ENCODE measurements at regions not wholly inside any gene's neighbourhood (a gene's known extent, or its start where the extent isn't known, plus 50 kb on each side); places are given as distances from the start of the nearest gene placed in this dataset.

- H3K36me3 ChIP-seq (ENCODE audit: control insufficient read depth in 1 of 2, insufficient read depth in 2 of 2, low read length in 2 of 2) = no peaks in the 10 kb centered on the region
- DNase-seq (ENCODE audit: low read depth, low spot score) (no peak), ATAC-seq (no peak)
- no TSS peak for BruUV-seq (replicated peaks)
- RAD21 ChIA-PET (ENCODE audit: low non-redundant PET in 1 of 2, low total read pairs in 2 of 2, uncharacterized antibody in 2 of 2, unreplicated experiment in 2 of 2) = no interaction called here
- intact Hi-C loops (cut with micrococcal nuclease) = no loop called here
- H3K9ac ChIP-seq (ENCODE audit: low read length) = no peak overlapping the region
- no peaks in the 10 kb centered on the region for H3K9me3 ChIP-seq (ENCODE audit: control insufficient read depth in 1 of 2, insufficient read depth in 1 of 2, low read depth in 1 of 2, low read length in 2 of 2)
- POLR2A ChIA-PET = no interaction called here
- no peaks in the 10 kb centered on the region for H3K79me2 ChIP-seq (ENCODE audit: insufficient read depth, low read length)
- no peaks in the 10 kb centered on the region for H4K20me1 ChIP-seq (ENCODE audit: insufficient read depth)
- no peaks in the 10 kb centered on the region for H3K9me2 ChIP-seq (ENCODE audit: insufficient read depth)
- no peak overlapping the region for H2AFZ ChIP-seq (ENCODE audit: low read depth, low read length, poor library complexity, severe bottlenecking)
- no peak overlapping the region for H3K27ac ChIP-seq (ENCODE audit: low read depth, low read length)
- H3K4me2 ChIP-seq (ENCODE audit: low read length) = no peak overlapping the region
- CTCF ChIA-PET = no interaction called here
- H3K4me3 ChIP-seq (replicated peaks in 1 of 2; ENCODE audit: low read depth in 1 of 2, low read length in 2 of 2) = no peak overlapping the region
- no peak for TF ChIP-seq ZNF274 (IDR thresholded peaks at IDR 0.05; ENCODE audit: low read depth, low read length)
- TF ChIP-seq CTCF (IDR thresholded peaks at IDR 0.05 in 2 of 3, conservative IDR thresholded peaks at IDR 0.05 in 1 of 3; ENCODE audit: borderline replicate concordance in 1 of 3, insufficient read depth in 1 of 3, low read depth in 2 of 3, low read length in 2 of 3) = no peak
- TF ChIP-seq POLR2AphosphoS5 (IDR thresholded peaks at IDR 0.05; ENCODE audit: low read depth, low read length) = no peak
- no peak for TF ChIP-seq EZH2phosphoT487 (IDR thresholded peaks at IDR 0.05; ENCODE audit: borderline replicate concordance)
- TF ChIP-seq ZBTB33 (IDR thresholded peaks at IDR 0.05; ENCODE audit: extremely low read depth, insufficient replicate concordance, low read length) = no peak
- no peak for TF ChIP-seq FOSL1 (IDR thresholded peaks at IDR 0.05; ENCODE audit: low read depth)
- no peak for TF ChIP-seq SIN3A (IDR thresholded peaks at IDR 0.05; ENCODE audit: low read depth)
- no peak for TF ChIP-seq CEBPB (IDR thresholded peaks at IDR 0.05; ENCODE audit: low read depth)
- TF ChIP-seq ELF1 (IDR thresholded peaks at IDR 0.05; ENCODE audit: borderline replicate concordance, low read depth) = no peak
- no peak for TF ChIP-seq EZH2 (IDR thresholded peaks at IDR 0.05)
- TF ChIP-seq POLR2A (IDR thresholded peaks at IDR 0.05; ENCODE audit: borderline replicate concordance, extremely low read depth, insufficient read depth, insufficient read length) = no peak
- no peak for TF ChIP-seq SP1 (IDR thresholded peaks at IDR 0.05; ENCODE audit: low read depth)
- TF ChIP-seq RAD21 (IDR thresholded peaks at IDR 0.05; ENCODE audit: low read depth) = no peak
- TF ChIP-seq MAX (IDR thresholded peaks at IDR 0.05) = no peak
- no peak for TF ChIP-seq ZFX (IDR thresholded peaks at IDR 0.05)
- no peak for TF ChIP-seq REST (IDR thresholded peaks at IDR 0.05; ENCODE audit: low read depth)
- TF ChIP-seq ATF3 (IDR thresholded peaks at IDR 0.05) = no peak
- TF ChIP-seq TCF7L2 (IDR thresholded peaks at IDR 0.05; ENCODE audit: borderline replicate concordance, extremely low read depth, insufficient read depth, insufficient read length) = no peak
- peaks cover 0 to 10% of the 10 kb centered on the region in 2 experiments; a peak in 2 of 4 replicates for H3K4me1 ChIP-seq (ENCODE audit: control insufficient read depth in 1 of 2, insufficient read depth in 2 of 2, low read length in 2 of 2)
- H3K27me3 ChIP-seq (ENCODE audit: insufficient read depth, low read length) = no peaks in the 10 kb centered on the region
Observed at GRCh38 chrX:120731386-120731785, 101.5 kb upstream of the C1GALT1C1 start.

All from HCT116 (cell line).